LNCAP (cell line): ENCODE measurements at regions not wholly inside any gene's neighbourhood (a gene's known extent, or its start where the extent isn't known, plus 50 kb on each side); places are given as distances from the start of the nearest gene placed in this dataset.

Experiments used
- TF ChIP-seq, protein P1 (sequence below): fragments of 450-650 bp; IDR thresholded peaks from 2 replicates; pipeline ENCODE4 v1.5.1; 2017; ENCODE audit warnings: mild to moderate bottlenecking

DNA sequence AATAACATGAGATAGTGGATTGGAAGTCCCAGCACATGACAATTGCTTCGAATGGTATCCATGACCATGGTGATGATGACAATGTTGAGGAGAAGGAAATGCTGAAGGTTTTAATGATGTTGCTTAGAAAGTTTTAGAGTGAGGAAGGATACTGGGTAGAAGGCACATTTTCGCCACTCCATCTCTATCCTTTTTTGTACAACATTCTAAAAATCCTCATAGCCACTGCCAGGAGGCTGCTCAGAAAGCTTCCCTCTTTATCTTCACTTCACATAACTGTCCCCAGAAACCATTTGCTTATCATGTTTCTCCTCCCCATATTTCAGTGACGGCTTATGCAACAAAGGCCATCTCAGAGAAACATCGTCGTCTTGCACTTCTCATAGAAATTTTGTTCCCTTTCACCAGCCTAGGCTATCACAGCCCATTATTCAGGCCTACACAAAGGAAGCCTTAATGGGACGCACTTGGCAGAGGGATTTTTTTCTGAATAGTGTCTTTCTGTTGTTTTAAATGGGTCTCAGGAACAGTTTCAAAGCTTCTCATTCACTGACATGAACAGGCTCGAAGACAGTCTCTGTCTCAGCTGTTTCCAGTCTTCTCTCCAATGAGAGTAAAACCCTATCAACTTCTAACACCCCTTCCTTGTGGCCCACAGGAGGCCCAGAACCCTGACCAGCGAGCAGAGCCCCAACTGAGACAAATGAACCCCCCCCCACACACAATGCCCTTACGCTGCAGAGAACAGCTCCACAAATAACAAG, 506.7 kb downstream of the HAPSTR1 start:
- TF ChIP-seq, protein P1, sequence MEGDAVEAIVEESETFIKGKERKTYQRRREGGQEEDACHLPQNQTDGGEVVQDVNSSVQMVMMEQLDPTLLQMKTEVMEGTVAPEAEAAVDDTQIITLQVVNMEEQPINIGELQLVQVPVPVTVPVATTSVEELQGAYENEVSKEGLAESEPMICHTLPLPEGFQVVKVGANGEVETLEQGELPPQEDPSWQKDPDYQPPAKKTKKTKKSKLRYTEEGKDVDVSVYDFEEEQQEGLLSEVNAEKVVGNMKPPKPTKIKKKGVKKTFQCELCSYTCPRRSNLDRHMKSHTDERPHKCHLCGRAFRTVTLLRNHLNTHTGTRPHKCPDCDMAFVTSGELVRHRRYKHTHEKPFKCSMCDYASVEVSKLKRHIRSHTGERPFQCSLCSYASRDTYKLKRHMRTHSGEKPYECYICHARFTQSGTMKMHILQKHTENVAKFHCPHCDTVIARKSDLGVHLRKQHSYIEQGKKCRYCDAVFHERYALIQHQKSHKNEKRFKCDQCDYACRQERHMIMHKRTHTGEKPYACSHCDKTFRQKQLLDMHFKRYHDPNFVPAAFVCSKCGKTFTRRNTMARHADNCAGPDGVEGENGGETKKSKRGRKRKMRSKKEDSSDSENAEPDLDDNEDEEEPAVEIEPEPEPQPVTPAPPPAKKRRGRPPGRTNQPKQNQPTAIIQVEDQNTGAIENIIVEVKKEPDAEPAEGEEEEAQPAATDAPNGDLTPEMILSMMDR, result no peak

DNA sequence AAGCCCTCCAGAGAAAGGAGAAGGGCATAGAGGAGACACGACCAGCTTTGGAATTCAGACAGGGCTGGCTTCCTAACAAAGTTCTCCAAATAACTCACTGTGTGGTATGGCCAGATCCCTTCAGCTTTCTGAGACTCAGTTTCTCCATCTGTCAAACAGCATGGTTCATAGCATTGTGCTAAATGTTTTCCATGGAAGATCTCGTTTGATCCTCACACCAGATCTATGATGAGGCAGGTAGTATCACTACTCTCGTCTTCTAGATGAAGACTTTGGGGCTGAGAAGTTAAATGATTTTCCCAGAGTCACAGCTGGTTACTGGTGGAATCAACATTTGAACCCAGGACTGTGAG, 507.3 kb downstream of the HAPSTR1 start:
- TF ChIP-seq, protein P1, result no peak

DNA sequence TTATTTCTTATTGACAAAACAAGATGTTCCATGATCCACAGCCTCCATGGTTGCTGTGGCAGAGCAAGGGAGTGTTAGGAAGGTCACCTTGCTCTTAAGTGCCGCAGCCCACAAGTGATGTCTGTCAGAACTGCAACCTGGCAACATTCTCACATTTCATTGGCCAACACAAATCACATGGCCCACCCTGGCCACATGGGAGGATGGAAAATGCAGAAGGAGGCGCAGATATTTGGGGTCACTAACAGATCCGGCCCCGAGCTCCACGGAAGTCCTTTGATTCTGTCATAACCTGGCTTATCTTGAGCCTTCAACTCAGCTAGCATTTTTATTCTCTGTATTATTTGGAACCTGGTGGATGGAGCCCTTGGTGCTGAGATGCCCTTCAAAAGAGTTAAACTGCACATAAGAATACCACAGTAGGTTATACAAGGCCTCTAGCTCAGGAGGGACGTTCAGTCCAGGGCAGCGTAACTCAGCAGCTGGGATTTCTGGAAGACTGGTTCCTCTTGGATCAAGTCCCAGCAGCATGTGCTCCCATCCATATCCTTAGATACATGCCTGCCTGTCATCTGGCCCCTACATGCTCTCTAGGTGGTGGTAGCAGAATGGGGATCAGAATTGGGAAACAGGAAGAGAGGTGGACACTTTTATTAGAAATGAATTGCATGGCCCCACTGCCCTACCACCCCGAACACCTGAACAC, 508.1 kb downstream of the HAPSTR1 start:
- TF ChIP-seq, protein P1, result no peak

DNA sequence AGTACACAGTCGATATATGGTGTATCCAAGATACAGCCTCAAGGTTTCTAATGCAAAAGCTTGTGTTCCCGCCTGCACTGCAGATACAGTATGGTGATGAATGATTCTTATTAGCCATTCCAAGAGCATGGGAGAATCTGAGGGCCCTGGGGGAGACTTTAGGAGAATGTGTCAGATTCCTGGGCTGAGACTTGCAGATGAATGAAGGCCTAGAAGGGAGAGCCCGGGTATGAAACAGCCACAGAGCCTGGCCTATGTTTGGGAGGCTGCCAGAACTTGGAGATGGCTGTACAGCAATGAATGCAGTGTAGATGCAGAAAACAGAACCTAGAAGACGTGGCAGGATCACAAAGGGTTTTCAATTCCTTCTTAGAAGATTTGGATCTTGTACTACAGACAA, 510.7 kb downstream of the HAPSTR1 start:
- TF ChIP-seq, protein P1, result no peak

DNA sequence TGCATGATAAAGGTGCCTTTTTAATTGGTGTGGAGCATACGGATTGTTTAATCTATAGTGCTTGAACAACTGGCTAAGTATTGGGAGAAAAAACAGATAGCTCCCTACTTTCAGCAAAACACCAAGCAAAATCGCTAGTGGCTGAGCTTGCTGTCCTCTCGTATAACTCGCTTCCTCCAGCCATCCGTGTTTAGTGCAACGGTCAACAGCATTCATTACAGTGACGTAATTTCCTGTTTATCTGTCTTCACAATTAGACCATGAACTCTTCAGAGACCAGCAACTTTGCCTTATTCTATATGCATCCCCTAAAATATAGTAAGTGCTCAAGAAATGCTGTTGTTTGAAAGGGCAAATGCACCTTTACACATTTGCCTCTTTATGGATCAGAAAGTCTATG, 511.9 kb downstream of the HAPSTR1 start:
- TF ChIP-seq, protein P1, result no peak

DNA sequence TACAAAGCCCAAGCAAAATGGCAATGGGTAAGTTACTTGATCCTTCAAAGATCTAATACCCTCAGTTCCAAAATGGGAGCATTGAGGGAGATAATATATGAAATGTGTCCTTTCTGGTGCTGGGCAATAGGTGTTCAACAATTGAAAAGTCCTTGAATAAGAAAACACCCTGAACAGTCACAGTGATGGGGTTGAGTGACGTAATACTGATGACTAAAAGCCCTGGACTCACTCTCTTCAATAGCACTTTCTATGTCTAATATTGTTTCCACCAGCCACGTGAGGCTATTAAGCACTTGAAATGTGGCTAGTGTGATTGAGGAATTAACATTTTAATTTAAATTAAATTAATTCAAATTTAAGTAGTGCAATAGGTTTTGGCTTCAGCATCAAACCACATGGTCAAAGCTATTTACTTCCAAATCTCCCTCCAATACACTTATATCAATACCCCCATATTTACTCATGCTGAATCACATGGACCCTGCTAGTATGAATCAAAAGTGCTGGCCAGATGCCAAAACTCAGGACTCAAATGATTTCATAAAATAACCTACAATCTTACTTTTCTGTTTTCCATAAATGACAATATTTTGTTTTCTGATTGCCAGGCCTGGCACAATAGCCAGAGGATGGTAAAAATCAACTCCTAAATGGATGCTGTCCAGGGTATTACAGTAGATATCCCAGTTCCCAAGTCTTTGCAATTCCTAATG, 516.2 kb downstream of the HAPSTR1 start:
- TF ChIP-seq, protein P1, result no peak

DNA sequence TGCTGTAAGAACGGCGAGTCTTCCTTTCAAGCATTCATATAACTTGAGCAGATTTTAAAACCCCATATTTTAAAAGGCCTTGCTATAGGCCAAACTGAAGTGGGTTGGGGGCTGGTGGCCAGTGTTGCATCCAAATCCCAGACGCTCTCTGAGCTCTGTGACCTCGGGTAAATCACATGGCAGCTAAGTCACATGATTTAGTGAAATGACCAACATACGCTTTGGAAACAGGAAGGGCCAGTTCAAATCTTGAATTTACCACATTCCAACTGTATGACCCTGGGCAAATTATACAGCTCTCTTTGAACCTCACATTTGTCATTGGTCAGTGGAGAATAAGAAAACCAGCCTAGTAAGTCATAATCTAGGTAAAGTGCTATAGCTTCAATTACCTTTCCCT, 519.3 kb downstream of the HAPSTR1 start:
- TF ChIP-seq, protein P1, result no peak
